ENCODE measurements at regions not wholly inside any gene's neighbourhood (a gene's known extent, or its start where the extent isn't known, plus 50 kb on each side); places are given as distances from the start of the nearest gene placed in this dataset.

GRCh38 chr5:152739916-152740315 lies 334.8 kb upstream of the NMUR2 start:
- TF ChIP-seq EZH2 (IDR thresholded peaks at IDR 0.05; ENCODE audit: insufficient read depth, low read length) (no peak), CTCF (IDR thresholded peaks at IDR 0.05; ENCODE audit: insufficient read depth, low read depth, low read length) (no peak)

Measured in astrocyte (in vitro differentiated cells and primary cell).